WTC11 (cell line): ENCODE measurements at regions not wholly inside any gene's neighbourhood (a gene's known extent, or its start where the extent isn't known, plus 50 kb on each side); places are given as distances from the start of the nearest gene placed in this dataset.

ENCODE experiments used
- ATAC-seq: fragments of 200-7000 bp; cut with Tn5 transposase; 2 replicates; pipeline ENCODE4 v1.10.0; 2021; ENCODE audit warnings: mild to moderate bottlenecking, moderate library complexity
- CTCF ChIA-PET: fragments of 300-600 bp; sonication (Branson Sonifier 250); formaldehyde crosslinking; loops from one replicate; lab custom pipeline; 2021; ENCODE audit warnings: antibody characterized with exemption; lab: Charles Lee
- POLR2A ChIA-PET: fragments of 350-600 bp; sonication (Branson Sonifier 250); formaldehyde crosslinking; loops from one replicate; lab custom pipeline; 2021; ENCODE audit warnings: antibody characterized with exemption; lab: Charles Lee
- DNase-seq: peaks from one replicate; pipeline ENCODE4 v3.0.0; 2021; ENCODE audit warnings: low spot score
- H3K27ac Mint-ChIP-seq: 2 replicates; pipeline ENCODE4 v1.8.0; 2021; ENCODE audit warnings: mixed read lengths
- H3K27me3 Mint-ChIP-seq: 2 replicates; pipeline ENCODE4 v1.8.0; 2021; ENCODE audit warnings: low read depth, mild to moderate bottlenecking, moderate library complexity, mixed read lengths
- H3K36me3 Mint-ChIP-seq: 2 replicates; pipeline ENCODE4 v1.8.0; 2021; ENCODE audit warnings: mixed read lengths
- H3K4me1 Mint-ChIP-seq: 2 replicates; pipeline ENCODE4 v1.8.0; 2022; ENCODE audit warnings: mixed read lengths
- H3K4me3 Mint-ChIP-seq: 2 replicates; pipeline ENCODE4 v1.8.0; 2021; ENCODE audit warnings: mild to moderate bottlenecking, moderate library complexity, mixed read lengths
- H3K9me3 Mint-ChIP-seq: 2 replicates; pipeline ENCODE4 v1.8.0; 2021; ENCODE audit warnings: mixed read lengths
- CBFB ChIP-seq: sonication (generic); formaldehyde crosslinking; IDR thresholded peaks from 2 replicates; pipeline ENCODE4 v1.8.1; 2022; ENCODE audit warnings: mild to moderate bottlenecking, low read depth, missing genetic modification reagents
- CDX4 ChIP-seq: fragments of 250-450 bp; sonication (Bioruptor Pico); IDR thresholded peaks from 2 replicates; pipeline ENCODE4 v1.9.0; 2021; ENCODE audit warnings: moderate library complexity, mild to moderate bottlenecking, inconsistent platforms, borderline replicate concordance
- CTCF ChIP-seq: fragments of 200-600 bp; IDR thresholded peaks from 2 replicates; pipeline ENCODE4 v1.8.0; 2022; ENCODE audit warnings: antibody characterized with exemption
- ESRRA ChIP-seq: sonication (generic); formaldehyde crosslinking; IDR thresholded peaks from 2 replicates; pipeline ENCODE4 v1.8.1; 2022; ENCODE audit warnings: mild to moderate bottlenecking, missing genetic modification reagents, borderline replicate concordance
- FOXK1 ChIP-seq: sonication (generic); formaldehyde crosslinking; IDR thresholded peaks from 2 replicates; pipeline ENCODE4 v1.8.0; 2022; ENCODE audit warnings: mild to moderate bottlenecking, moderate library complexity, missing genetic modification reagents
- GABPB1 ChIP-seq: sonication (generic); formaldehyde crosslinking; IDR thresholded peaks from 2 replicates; pipeline ENCODE4 v1.8.1; 2023; ENCODE audit warnings: mild to moderate bottlenecking, missing genetic modification reagents
- NFATC4 ChIP-seq: fragments of 250-450 bp; sonication (Bioruptor Pico); IDR thresholded peaks from 2 replicates; pipeline ENCODE4 v1.9.0; 2021; ENCODE audit warnings: mild to moderate bottlenecking
- NFYB ChIP-seq: sonication (generic); formaldehyde crosslinking; conservative IDR thresholded peaks from 2 replicates; pipeline ENCODE4 v1.8.0; 2022; ENCODE audit warnings: low read depth, missing genetic modification reagents
- NR3C1 ChIP-seq: sonication (generic); formaldehyde crosslinking; conservative IDR thresholded peaks from 2 replicates; pipeline ENCODE4 v1.8.1; 2023; ENCODE audit warnings: low read depth, mild to moderate bottlenecking, missing genetic modification reagents
- OVOL2 ChIP-seq: fragments of 250-450 bp; sonication (Bioruptor Pico); IDR thresholded peaks from 2 replicates; pipeline ENCODE4 v1.9.0; 2021; ENCODE audit warnings: mild to moderate bottlenecking, borderline replicate concordance
- PRDM15 ChIP-seq: sonication (generic); formaldehyde crosslinking; IDR thresholded peaks from 2 replicates; pipeline ENCODE4 v1.8.0; 2022; ENCODE audit warnings: missing genetic modification reagents
- RORB ChIP-seq: fragments of 250-450 bp; sonication (Bioruptor Pico); IDR thresholded peaks from 2 replicates; pipeline ENCODE4 v1.9.0; 2021; ENCODE audit warnings: mild to moderate bottlenecking
- SMAD3 ChIP-seq: sonication (generic); formaldehyde crosslinking; IDR thresholded peaks from 2 replicates; pipeline ENCODE4 v1.8.0; 2022; ENCODE audit warnings: missing genetic modification reagents, mild to moderate bottlenecking, borderline replicate concordance
- SOX15 ChIP-seq: fragments of 250-450 bp; sonication (Bioruptor Pico); IDR thresholded peaks from 2 replicates; pipeline ENCODE4 v1.9.0; 2021; ENCODE audit warnings: mild to moderate bottlenecking
- TCF7 ChIP-seq: sonication (generic); formaldehyde crosslinking; IDR thresholded peaks from 2 replicates; pipeline ENCODE4 v1.8.0; 2022; ENCODE audit warnings: mild to moderate bottlenecking, low read depth, missing genetic modification reagents, moderate library complexity
- ZNF138 ChIP-seq: sonication (generic); formaldehyde crosslinking; conservative IDR thresholded peaks from 2 replicates; pipeline ENCODE4 v1.8.1; 2022; ENCODE audit warnings: mild to moderate bottlenecking, moderate library complexity, missing genetic modification reagents
- ZNF219 ChIP-seq: sonication (generic); formaldehyde crosslinking; IDR thresholded peaks from 2 replicates; pipeline ENCODE4 v1.8.0; 2023; ENCODE audit warnings: missing genetic modification reagents, mild to moderate bottlenecking, borderline replicate concordance
- ZNF396 ChIP-seq: fragments of 250-450 bp; sonication (Bioruptor Pico); IDR thresholded peaks from 2 replicates; pipeline ENCODE4 v1.8.0; 2021; ENCODE audit warnings: mild to moderate bottlenecking, moderate library complexity, borderline replicate concordance
- ZNF416 ChIP-seq: fragments of 250-450 bp; sonication (Bioruptor Pico); IDR thresholded peaks from 2 replicates; pipeline ENCODE4 v1.9.0; 2021; ENCODE audit warnings: mild to moderate bottlenecking, inconsistent platforms
- TF ChIP-seq, protein P1 (sequence below): sonication (generic); formaldehyde crosslinking; IDR thresholded peaks from 2 replicates; pipeline ENCODE4 v1.8.1; 2023; ENCODE audit warnings: mild to moderate bottlenecking, missing genetic modification reagents, moderate library complexity
- TF ChIP-seq, protein P2 (sequence below): sonication (generic); formaldehyde crosslinking; IDR thresholded peaks from 2 replicates; pipeline ENCODE4 v1.8.1; 2023; ENCODE audit warnings: mild to moderate bottlenecking, moderate library complexity, missing genetic modification reagents

DNA sequence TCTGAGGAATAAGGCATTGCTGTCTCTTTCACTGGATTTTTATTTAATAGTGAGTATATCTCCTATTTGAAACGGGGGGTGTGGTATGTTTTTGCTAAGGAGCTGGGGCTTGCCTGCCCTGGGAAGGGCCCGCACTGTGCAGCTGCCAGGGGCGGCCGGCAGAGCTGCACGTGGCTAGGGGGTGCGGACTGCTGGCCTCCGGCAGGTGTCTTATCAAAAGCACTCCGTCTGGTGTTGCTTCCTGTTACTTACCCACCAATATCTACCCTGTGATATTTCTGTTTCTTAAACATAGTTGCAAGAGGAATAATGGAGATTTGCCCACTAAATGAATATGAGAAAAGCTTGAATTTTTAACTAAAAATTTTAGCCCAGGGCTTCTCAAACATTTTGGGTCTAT lies 232.0 kb downstream of the IRX1 start:
- Mint-ChIP-seq H3K4me3 (no peak overlapping the region), H3K9me3 (peaks cover 9% of the 10 kb centered on the region), H3K27ac (no peak overlapping the region), H3K4me1 (peaks cover 6% of the 10 kb centered on the region), H3K36me3 (no peaks in the 10 kb centered on the region), H3K27me3 (no peaks in the 10 kb centered on the region)
- CTCF ChIA-PET = no interaction called here
- no peak for TF ChIP-seq ESRRA (CRISPR knock-in tag)
- TF ChIP-seq GABPB1 = no peak
- TF ChIP-seq CDX4 (CRISPR knock-in tag) = no peak
- TF ChIP-seq SOX15 (CRISPR knock-in tag) = no peak
- POLR2A ChIA-PET = no interaction called here
- ATAC-seq = no peak
- DNase-seq = no peak

DNA sequence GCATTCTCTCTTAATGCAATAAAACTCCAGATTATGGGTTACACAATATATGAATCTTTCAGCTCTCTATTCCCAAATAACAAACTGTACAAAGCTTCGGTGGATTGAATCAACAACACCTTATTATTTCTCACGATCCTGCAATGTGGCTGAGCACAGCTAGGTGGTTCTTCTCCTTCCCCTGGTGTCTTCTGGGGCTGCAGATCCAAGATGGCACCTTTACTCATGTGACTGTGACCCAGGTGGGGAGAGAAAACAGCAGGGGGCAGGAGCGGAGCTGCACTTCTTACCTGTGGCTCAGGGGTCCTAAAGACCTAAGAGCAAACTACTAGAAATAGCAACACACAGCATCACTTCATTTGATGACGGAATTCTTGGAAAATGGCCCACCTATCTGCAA lies 233.1 kb downstream of the IRX1 start:
- Mint-ChIP-seq H3K4me1 (peaks cover 6% of the 10 kb centered on the region), H3K27ac (no peak overlapping the region), H3K4me3 (no peak overlapping the region), H3K36me3 (no peaks in the 10 kb centered on the region), H3K27me3 (no peaks in the 10 kb centered on the region; the same call in 1 of the 2 replicates), H3K9me3 (peaks cover 13% of the 10 kb centered on the region)
- ATAC-seq = peak; percentile 34; the same call in 1 of the 2 replicates
- TF ChIP-seq ZNF416 = no peak
- TF ChIP-seq, protein P1, sequence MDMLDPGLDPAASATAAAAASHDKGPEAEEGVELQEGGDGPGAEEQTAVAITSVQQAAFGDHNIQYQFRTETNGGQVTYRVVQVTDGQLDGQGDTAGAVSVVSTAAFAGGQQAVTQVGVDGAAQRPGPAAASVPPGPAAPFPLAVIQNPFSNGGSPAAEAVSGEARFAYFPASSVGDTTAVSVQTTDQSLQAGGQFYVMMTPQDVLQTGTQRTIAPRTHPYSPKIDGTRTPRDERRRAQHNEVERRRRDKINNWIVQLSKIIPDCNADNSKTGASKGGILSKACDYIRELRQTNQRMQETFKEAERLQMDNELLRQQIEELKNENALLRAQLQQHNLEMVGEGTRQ (CRISPR knock-in tag) = peak; percentile 60; the same call in 1 of the 2 replicates
- ChIA-PET POLR2A (no interaction called here), CTCF (no interaction called here)
- DNase-seq = peak; percentile 27

GRCh38 chr5:3833566-3833965 lies 237.9 kb downstream of the IRX1 start:
- DNase-seq = no peak
- TF ChIP-seq SMAD3 (CRISPR knock-in tag) = no peak
- no peak for TF ChIP-seq NFATC4 (CRISPR knock-in tag)
- no peak for TF ChIP-seq CTCF
- no peak for TF ChIP-seq ZNF219 (CRISPR knock-in tag)
- TF ChIP-seq OVOL2 (CRISPR knock-in tag) = no peak
- no peak for TF ChIP-seq RORB (CRISPR knock-in tag)
- no peak for TF ChIP-seq CBFB
- TF ChIP-seq NR3C1 (CRISPR knock-in tag) = no peak
- TF ChIP-seq TCF7 (CRISPR knock-in tag) = no peak
- no peak for TF ChIP-seq ZNF138
- TF ChIP-seq CDX4 (CRISPR knock-in tag) = no peak
- TF ChIP-seq ZNF396 (CRISPR knock-in tag) = no peak
- no peak for TF ChIP-seq FOXK1 (CRISPR knock-in tag)
- no peak for TF ChIP-seq PRDM15 (CRISPR knock-in tag)
- TF ChIP-seq NFYB (CRISPR knock-in tag) = no peak
- TF ChIP-seq, protein P2, sequence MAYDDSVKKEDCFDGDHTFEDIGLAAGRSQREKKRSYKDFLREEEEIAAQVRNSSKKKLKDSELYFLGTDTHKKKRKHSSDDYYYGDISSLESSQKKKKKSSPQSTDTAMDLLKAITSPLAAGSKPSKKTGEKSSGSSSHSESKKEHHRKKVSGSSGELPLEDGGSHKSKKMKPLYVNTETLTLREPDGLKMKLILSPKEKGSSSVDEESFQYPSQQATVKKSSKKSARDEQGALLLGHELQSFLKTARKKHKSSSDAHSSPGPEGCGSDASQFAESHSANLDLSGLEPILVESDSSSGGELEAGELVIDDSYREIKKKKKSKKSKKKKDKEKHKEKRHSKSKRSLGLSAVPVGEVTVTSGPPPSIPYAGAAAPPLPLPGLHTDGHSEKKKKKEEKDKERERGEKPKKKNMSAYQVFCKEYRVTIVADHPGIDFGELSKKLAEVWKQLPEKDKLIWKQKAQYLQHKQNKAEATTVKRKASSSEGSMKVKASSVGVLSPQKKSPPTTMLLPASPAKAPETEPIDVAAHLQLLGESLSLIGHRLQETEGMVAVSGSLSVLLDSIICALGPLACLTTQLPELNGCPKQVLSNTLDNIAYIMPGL (CRISPR knock-in tag) = no peak
- H3K27me3 Mint-ChIP-seq = no peaks in the 10 kb centered on the region; the same call in 1 of the 2 replicates
- H3K9me3 Mint-ChIP-seq = peaks cover 13% of the 10 kb centered on the region
- CTCF ChIA-PET = no interaction called here
- H3K36me3 Mint-ChIP-seq = no peaks in the 10 kb centered on the region
- H3K4me3 Mint-ChIP-seq = no peak overlapping the region
- no peak overlapping the region for H3K27ac Mint-ChIP-seq
- no peaks in the 10 kb centered on the region for H3K4me1 Mint-ChIP-seq
- no peak for ATAC-seq
- POLR2A ChIA-PET = no interaction called here
